OCI-LY7 (cell line): ENCODE measurements at regions not wholly inside any gene's neighbourhood (a gene's known extent, or its start where the extent isn't known, plus 50 kb on each side); places are given as distances from the start of the nearest gene placed in this dataset. TPM values are rescaled to one million over a fixed set of nuclear protein-coding genes. Genes with fewer than 3 reads are reported as not detected.

Experiments used
- BruUV-seq: library from RNA; stranded (reverse); fragments of 400-500 nt; replicated peaks from 2 replicates; lab custom pipeline; 2021; lab: Mats Ljungman, UMichigan
- CTCF ChIA-PET: fragments of 300-600 bp; sonication (Branson Sonifier 250); formaldehyde crosslinking; loops from one replicate; lab custom pipeline; 2022; ENCODE audit warnings: antibody characterized with exemption; ENCODE audit not compliant: unreplicated experiment; lab: Charles Lee
- POLR2A ChIA-PET: fragments of 300-600 bp; sonication (Branson Sonifier 250); formaldehyde crosslinking; loops from one replicate; lab custom pipeline; 2022; ENCODE audit warnings: antibody characterized with exemption; lab: Charles Lee
- DNase-seq: peaks from one replicate; pipeline ENCODE4 v3.0.0-alpha.2; 2015; ENCODE audit warnings: low spot score
- H2AFZ ChIP-seq: fragments of 200-600 bp; sonication (generic), shearing (Covaris generic); 2 replicates; pipeline ENCODE4 v1.6.1; 2014; ENCODE audit warnings: mild to moderate bottlenecking, antibody characterized with exemption, low read length, moderate library complexity
- H3K27ac ChIP-seq: fragments of 200-600 bp; sonication (generic); 2 replicates; pipeline ENCODE4 v1.5.1; 2014; ENCODE audit warnings: mixed run types, low read depth, mild to moderate bottlenecking, moderate library complexity, low read length, inconsistent platforms; ENCODE audit not compliant: poor library complexity, severe bottlenecking
- H3K36me3 ChIP-seq: fragments of 200-600 bp; sonication (generic); 2 replicates; pipeline ENCODE4 v1.6.1; 2014; ENCODE audit warnings: mild to moderate bottlenecking, antibody characterized with exemption, low read length, moderate library complexity, mixed read lengths; ENCODE audit not compliant: insufficient read depth
- H3K4me1 ChIP-seq: fragments of 200-600 bp; sonication (generic); 2 replicates; pipeline ENCODE4 v1.5.1; 2014; ENCODE audit warnings: mild to moderate bottlenecking, low read length; ENCODE audit not compliant: insufficient read depth, poor library complexity, severe bottlenecking
- H3K4me2 ChIP-seq: fragments of 200-600 bp; sonication (generic); 2 replicates; pipeline ENCODE4 v1.6.1; 2014; ENCODE audit warnings: mild to moderate bottlenecking, low read length
- H3K4me3 ChIP-seq: fragments of 200-600 bp; sonication (generic); 2 replicates; pipeline ENCODE4 v1.5.1; 2014; ENCODE audit warnings: mild to moderate bottlenecking, low read depth, low read length; ENCODE audit not compliant: poor library complexity, severe bottlenecking
- H3K79me2 ChIP-seq: fragments of 200-600 bp; sonication (generic); 2 replicates; pipeline ENCODE4 v1.6.1; 2016; ENCODE audit warnings: low read depth, mild to moderate bottlenecking, low read length, moderate library complexity, mixed read lengths; ENCODE audit not compliant: insufficient read depth
- H3K9me2 ChIP-seq: fragments of 200-600 bp; sonication (generic); 2 replicates; pipeline ENCODE4 v1.6.1; 2016; ENCODE audit warnings: mild to moderate bottlenecking, low read length, mixed read lengths; ENCODE audit not compliant: insufficient read depth
- H3K9me3 ChIP-seq: fragments of 200-600 bp; sonication (generic); 2 replicates; pipeline ENCODE4 v1.6.1; 2014; ENCODE audit warnings: mild to moderate bottlenecking, mixed run types, low read length, mixed read lengths
- H4K20me1 ChIP-seq: fragments of 200-600 bp; sonication (generic); 2 replicates; pipeline ENCODE4 v1.6.1; 2014; ENCODE audit warnings: mild to moderate bottlenecking, antibody characterized with exemption, low read length, moderate library complexity, mixed read lengths; ENCODE audit not compliant: insufficient read depth
- CTCF ChIP-seq: fragments of 200-600 bp; sonication (generic); conservative IDR thresholded peaks from 2 replicates; pipeline ENCODE4 v1.5.1; 2014; ENCODE audit warnings: mild to moderate bottlenecking, antibody characterized with exemption, low read length, moderate library complexity, mixed read lengths
- EZH2phosphoT487 ChIP-seq: fragments of 200-600 bp; sonication (generic); IDR thresholded peaks from 2 replicates; pipeline ENCODE4 v1.6.1; 2018; ENCODE audit warnings: low read depth, borderline replicate concordance, mild to moderate bottlenecking, mixed run types, antibody characterized with exemption, low read length, moderate library complexity, mixed read lengths
- intact Hi-C: fragments of 100-400 bp; cut with micrococcal nuclease; formaldehyde crosslinking; loops from one replicate; pipeline ENCODE4 v1.10.0; 2022; ENCODE audit not compliant: unreplicated experiment
- small RNA-seq: library from RNA; depleted of rRNA; stranded (forward); fragments of <200 nt; gene quantifications from one replicate; pipeline ENCODE3, GENCODE V24; 2014

- intact Hi-C loops = no loop called here
- POLR2A ChIA-PET = interaction anchor here (0.6 kb wide), 1 partner anchor 68 kb away, joined by 4 read pairs; no protein-coding TSS in a partner anchor
- Histone ChIP-seq H3K79me2 (no peaks in the 10 kb centered on the region), H3K4me3 (no peak overlapping the region), H3K4me2 (no peak overlapping the region), H3K9me2 (no peaks in the 10 kb centered on the region), H2AFZ (no peak overlapping the region), H3K36me3 (no peaks in the 10 kb centered on the region), H3K4me1 (no peaks in the 10 kb centered on the region), H4K20me1 (no peaks in the 10 kb centered on the region), H3K27ac (no peak overlapping the region), H3K9me3 (no peaks in the 10 kb centered on the region)
- CTCF ChIA-PET = no interaction called here
- no peak for TF ChIP-seq CTCF
- no peak for TF ChIP-seq EZH2phosphoT487
- no TSS peak for BruUV-seq
- no peak for DNase-seq
Observed at GRCh38 chr2:15996536-15997423, 56.4 kb downstream of the MYCN start.

Small RNA genes lying in the stretch of these regions (small RNA-seq; reads per million reads assigned to genes)
- not detected for gene AC174048.1
- not detected for gene RF00561
